HepG2 (cell line): ENCODE measurements at regions not wholly inside any gene's neighbourhood (a gene's known extent, or its start where the extent isn't known, plus 50 kb on each side); places are given as distances from the start of the nearest gene placed in this dataset.

ENCODE experiments used
- ATAC-seq: fragments of 200-7000 bp; cut with Tn5 transposase; 3 replicates; pipeline ENCODE4 v1.9.1; 2020; ENCODE audit warnings: mild to moderate bottlenecking, moderate library complexity
- BruUV-seq: library from RNA; stranded (reverse); fragments of 400-500 nt; replicated peaks from 2 replicates; lab custom pipeline; 2021; lab: Mats Ljungman, UMichigan
- CTCF ChIA-PET: fragments of 300-600 bp; formaldehyde crosslinking; extraction: SDS; loops from one replicate; lab custom pipeline; 2021; ENCODE audit warnings: low total read pairs, inconsistent platforms, low intra/inter-chr PET ratio; lab: Yijun Ruan, JAX
- POLR2A ChIA-PET: fragments of 350-600 bp; sonication (Branson Sonifier 250); formaldehyde crosslinking; loops from one replicate; lab custom pipeline; 2020; ENCODE audit warnings: antibody characterized with exemption, inconsistent platforms; lab: Yijun Ruan, JAX
- DNase-seq: peaks from one replicate; pipeline ENCODE4 v3.0.0-alpha.2; 2015; ENCODE audit warnings: low spot score
- FAIRE-seq: peaks from 3 replicates; lab custom pipeline; 2011; peaks lifted over from hg19 to GRCh38; lab: Jason Lieb, UNC
- H2AFZ ChIP-seq: one replicate; pipeline ENCODE4 v1.6.1; 2011; ENCODE audit warnings: low read length, inconsistent platforms
- H3K27ac ChIP-seq: fragments of 300-600 bp; 3 replicates; pipeline ENCODE4 v1.8.0; 2011; ENCODE audit warnings: mixed run types, mild to moderate bottlenecking, mixed read lengths, low read length, inconsistent platforms; ENCODE audit not compliant: insufficient read depth; ENCODE audit errors: extremely low read length
- H3K27me3 ChIP-seq, 2 experiments: fragments of 200-600 bp in 1 of 2; 2 replicates in 1 of 2; 3 replicates in 1 of 2; pipeline versions ENCODE4 v1.6.0 to v1.8.0; 2011; ENCODE audit warnings: low read length in 2 of 2, mild to moderate bottlenecking in 2 of 2, moderate library complexity in 2 of 2, inconsistent platforms in 1 of 2; ENCODE audit not compliant: insufficient read depth in 2 of 2, control insufficient read depth in 1 of 2
- H3K36me3 ChIP-seq, 2 experiments: fragments of 200-600 bp in 1 of 2; replicated peaks in 1 of 2; 2 replicates in 1 of 2; 3 replicates in 1 of 2; pipeline versions ENCODE4 v1.5.1 to v1.8.0; 2011; ENCODE audit warnings: low read length in 2 of 2, inconsistent platforms in 1 of 2; ENCODE audit not compliant: insufficient read depth in 2 of 2, control insufficient read depth in 1 of 2
- H3K4me1 ChIP-seq: 2 replicates; pipeline ENCODE4 v1.5.1; 2012; ENCODE audit warnings: low read length, inconsistent platforms; ENCODE audit not compliant: insufficient read depth
- H3K4me2 ChIP-seq: 2 replicates; pipeline ENCODE4 v1.6.0; 2011; ENCODE audit warnings: low read depth, low read length, inconsistent platforms
- H3K4me3 ChIP-seq, 3 experiments: fragments of 200-600 bp in 1 of 3; sonication (generic), shearing (Covaris generic) in 1 of 3; replicated peaks in 1 of 3; 2 replicates each; pipeline ENCODE4 v1.5.1; 2011 to 2016; ENCODE audit warnings: low read length in 3 of 3, inconsistent platforms in 2 of 3, low read depth in 2 of 3, mild to moderate bottlenecking in 2 of 3, control low read depth in 1 of 3, mixed read lengths in 1 of 3; ENCODE audit not compliant: insufficient read depth in 1 of 3
- H3K79me2 ChIP-seq: one replicate; pipeline ENCODE4 v1.6.1; 2011; ENCODE audit warnings: low read length, inconsistent platforms; ENCODE audit not compliant: insufficient read depth
- H3K9ac ChIP-seq: 2 replicates; pipeline ENCODE4 v1.6.0; 2011; ENCODE audit warnings: mild to moderate bottlenecking, low read depth, low read length, inconsistent platforms; ENCODE audit not compliant: insufficient read depth
- H3K9me3 ChIP-seq: 2 replicates; pipeline ENCODE4 v1.5.1; 2012; ENCODE audit warnings: mild to moderate bottlenecking, low read length
- H4K20me1 ChIP-seq: 2 replicates; pipeline ENCODE4 v1.6.0; 2011; ENCODE audit warnings: inconsistent platforms, mild to moderate bottlenecking, low read length, moderate library complexity; ENCODE audit not compliant: insufficient read depth
- EEA1 ChIP-seq: sonication (generic); formaldehyde crosslinking; IDR thresholded peaks from 2 replicates; pipeline ENCODE4 v1.5.1; 2020; ENCODE audit warnings: mild to moderate bottlenecking, missing genetic modification reagents, borderline replicate concordance
- HMG20B ChIP-seq: conservative IDR thresholded peaks from 2 replicates; pipeline ENCODE4 v1.6.1; 2016; ENCODE audit warnings: missing genetic modification reagents, missing compliant biosample characterization
- KDM2A ChIP-seq: sonication (generic); formaldehyde crosslinking; IDR thresholded peaks from 2 replicates; pipeline ENCODE4 v1.4.0; 2020; ENCODE audit warnings: low read depth, missing genetic modification reagents, borderline replicate concordance
- KLF16 ChIP-seq, 2 experiments: sonication (generic) in 1 of 2; formaldehyde crosslinking in 1 of 2; IDR thresholded peaks; 2 replicates each; pipeline versions ENCODE4 v1.6.1 to v1.8.0; 2016 to 2023; ENCODE audit warnings: missing genetic modification reagents in 2 of 2, missing compliant biosample characterization in 1 of 2
- RAD51 ChIP-seq: fragments of 450-650 bp; IDR thresholded peaks from 2 replicates; pipeline ENCODE4 v1.6.1; 2016; ENCODE audit warnings: borderline replicate concordance
- RBM22 ChIP-seq: fragments of 200-400 bp; formaldehyde crosslinking; optimal IDR thresholded peaks from 2 replicates; pipeline ENCODE3; 2017; ENCODE audit warnings: mild to moderate bottlenecking, low read length, moderate library complexity
- WGBS: methylation state at CpG from one replicate; pipeline ENCODE4 v1.1.6; 2017; ENCODE audit warnings: low lambda C conversion rate; 5-methylcytosine and 5-hydroxymethylcytosine counted together
- in situ Hi-C: cut with HindIII; loops from 2 replicates; pipeline ENCODE4 v1.10.0; 2017; ENCODE audit warnings: low pct_unique_long_range_greater_than_20kb; ENCODE audit not compliant: extremely low pct_ligation_motif_present
- intact Hi-C: fragments of 100-400 bp; cut with micrococcal nuclease; formaldehyde crosslinking; loops from one replicate; pipeline ENCODE4 v1.10.0; 2022; ENCODE audit not compliant: unreplicated experiment
- TF ChIP-seq, protein P1 (sequence below): sonication (generic); formaldehyde crosslinking; IDR thresholded peaks from 2 replicates; pipeline ENCODE4 v1.4.0; 2020; ENCODE audit warnings: missing genetic modification reagents
- TF ChIP-seq, protein P2 (sequence below): sonication (generic); IDR thresholded peaks from 2 replicates; pipeline ENCODE4 v1.6.1; 2016; ENCODE audit warnings: low read depth, borderline replicate concordance
- TF ChIP-seq, protein P3 (sequence below): sonication (generic); formaldehyde crosslinking; IDR thresholded peaks from 2 replicates; pipeline ENCODE4 v1.4.0; 2020; ENCODE audit warnings: missing genetic modification reagents

DNA sequence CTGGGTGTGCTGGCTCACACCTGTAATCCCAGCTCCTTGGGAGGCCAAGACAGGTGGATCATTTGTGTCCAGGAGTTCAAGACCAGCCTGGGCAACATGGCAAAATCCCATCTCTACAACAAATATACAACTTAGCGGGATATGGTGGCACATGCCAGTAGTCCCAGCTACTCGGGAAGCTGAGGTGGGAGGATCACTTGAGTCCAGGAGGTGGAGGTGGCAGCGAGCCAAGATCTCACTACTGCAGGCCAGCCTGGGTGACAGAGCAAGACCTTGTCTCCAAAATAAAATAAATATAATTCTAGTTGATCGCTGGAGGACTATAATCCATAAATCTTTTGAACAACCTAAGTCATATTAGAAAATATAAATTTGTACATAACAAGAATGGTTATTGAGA lies 1061.5 kb upstream of the PCDH9 start:
- WGBS: 8% methylated on average over 4 of the region's 4 CpGs
- Histone ChIP-seq H3K36me3 (no peaks in the 10 kb centered on the region), H3K27ac (no peak overlapping the region), H2AFZ (no peak overlapping the region), H3K4me1 (no peaks in the 10 kb centered on the region), H3K27me3 (no peaks in the 10 kb centered on the region), H3K9ac (no peak overlapping the region), H3K79me2 (no peaks in the 10 kb centered on the region), H3K4me3 (no peak overlapping the region), H3K4me2 (no peak overlapping the region), H3K9me3 (no peaks in the 10 kb centered on the region), H4K20me1 (no peaks in the 10 kb centered on the region)
- no peak for ATAC-seq
- no TSS peak for BruUV-seq
- intact Hi-C loops: no loop called here
- CTCF ChIA-PET: no interaction called here
- no peak for DNase-seq
- FAIRE-seq: no peak
- POLR2A ChIA-PET: no interaction called here
- in situ Hi-C loops: no loop called here
- TF ChIP-seq, protein P1, sequence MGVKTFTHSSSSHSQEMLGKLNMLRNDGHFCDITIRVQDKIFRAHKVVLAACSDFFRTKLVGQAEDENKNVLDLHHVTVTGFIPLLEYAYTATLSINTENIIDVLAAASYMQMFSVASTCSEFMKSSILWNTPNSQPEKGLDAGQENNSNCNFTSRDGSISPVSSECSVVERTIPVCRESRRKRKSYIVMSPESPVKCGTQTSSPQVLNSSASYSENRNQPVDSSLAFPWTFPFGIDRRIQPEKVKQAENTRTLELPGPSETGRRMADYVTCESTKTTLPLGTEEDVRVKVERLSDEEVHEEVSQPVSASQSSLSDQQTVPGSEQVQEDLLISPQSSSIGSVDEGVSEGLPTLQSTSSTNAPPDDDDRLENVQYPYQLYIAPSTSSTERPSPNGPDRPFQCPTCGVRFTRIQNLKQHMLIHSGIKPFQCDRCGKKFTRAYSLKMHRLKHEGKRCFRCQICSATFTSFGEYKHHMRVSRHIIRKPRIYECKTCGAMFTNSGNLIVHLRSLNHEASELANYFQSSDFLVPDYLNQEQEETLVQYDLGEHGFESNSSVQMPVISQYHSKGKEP (CRISPR knock-in tag): no peak
- TF ChIP-seq RBM22 (no peak), EEA1 (CRISPR knock-in tag) (no peak), RAD51 (no peak), HMG20B (CRISPR knock-in tag) (no peak)
- TF ChIP-seq, protein P2, sequence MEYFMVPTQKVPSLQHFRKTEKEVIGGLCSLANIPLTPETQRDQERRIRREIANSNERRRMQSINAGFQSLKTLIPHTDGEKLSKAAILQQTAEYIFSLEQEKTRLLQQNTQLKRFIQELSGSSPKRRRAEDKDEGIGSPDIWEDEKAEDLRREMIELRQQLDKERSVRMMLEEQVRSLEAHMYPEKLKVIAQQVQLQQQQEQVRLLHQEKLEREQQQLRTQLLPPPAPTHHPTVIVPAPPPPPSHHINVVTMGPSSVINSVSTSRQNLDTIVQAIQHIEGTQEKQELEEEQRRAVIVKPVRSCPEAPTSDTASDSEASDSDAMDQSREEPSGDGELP: no peak

DNA sequence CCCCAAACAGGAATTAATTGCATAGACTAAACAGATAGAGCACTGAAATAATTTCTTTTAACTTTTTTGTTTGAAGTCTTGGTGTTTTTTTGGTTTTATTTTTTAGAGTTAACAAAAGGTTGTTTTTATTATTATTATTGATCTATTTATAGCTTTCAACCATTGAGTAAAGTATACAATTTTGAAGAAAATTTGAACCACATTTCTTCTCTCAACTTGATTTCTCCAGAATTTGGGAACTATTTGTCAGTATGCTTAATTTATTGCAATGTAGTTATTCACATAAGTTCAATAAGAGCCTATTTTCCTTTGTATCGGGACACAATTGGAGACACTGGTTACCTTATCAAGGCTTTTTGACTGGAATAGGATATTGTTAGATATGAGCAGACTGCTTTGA lies 1045.6 kb upstream of the PCDH9 start:
- no peaks in the 10 kb centered on the region for H4K20me1 ChIP-seq
- no peaks in the 10 kb centered on the region for H3K4me1 ChIP-seq
- no peak overlapping the region for H3K27ac ChIP-seq
- FAIRE-seq (no peak), DNase-seq (no peak), ATAC-seq (no peak)
- H3K36me3 ChIP-seq: no peaks in the 10 kb centered on the region
- peaks cover 3% of the 10 kb centered on the region; the same call in 1 of the 2 replicates for H3K9me3 ChIP-seq
- ChIA-PET POLR2A (no interaction called here), CTCF (no interaction called here)
- no peaks in the 10 kb centered on the region for H3K79me2 ChIP-seq
- in situ Hi-C loops (no loop called here), intact Hi-C loops (no loop called here)
- no peak overlapping the region for H3K9ac ChIP-seq
- H3K4me2 ChIP-seq: no peak overlapping the region
- no peaks in the 10 kb centered on the region for H3K27me3 ChIP-seq
- WGBS: 4% methylated on average over 1 of the region's 1 CpG
- BruUV-seq: no TSS peak
- no peak overlapping the region for H3K4me3 ChIP-seq
- H2AFZ ChIP-seq: no peak overlapping the region
- TF ChIP-seq KLF16 (CRISPR knock-in tag; IDR thresholded peaks at IDR 0.05) (no peak), KDM2A (CRISPR knock-in tag) (no peak)
- TF ChIP-seq, protein P3, sequence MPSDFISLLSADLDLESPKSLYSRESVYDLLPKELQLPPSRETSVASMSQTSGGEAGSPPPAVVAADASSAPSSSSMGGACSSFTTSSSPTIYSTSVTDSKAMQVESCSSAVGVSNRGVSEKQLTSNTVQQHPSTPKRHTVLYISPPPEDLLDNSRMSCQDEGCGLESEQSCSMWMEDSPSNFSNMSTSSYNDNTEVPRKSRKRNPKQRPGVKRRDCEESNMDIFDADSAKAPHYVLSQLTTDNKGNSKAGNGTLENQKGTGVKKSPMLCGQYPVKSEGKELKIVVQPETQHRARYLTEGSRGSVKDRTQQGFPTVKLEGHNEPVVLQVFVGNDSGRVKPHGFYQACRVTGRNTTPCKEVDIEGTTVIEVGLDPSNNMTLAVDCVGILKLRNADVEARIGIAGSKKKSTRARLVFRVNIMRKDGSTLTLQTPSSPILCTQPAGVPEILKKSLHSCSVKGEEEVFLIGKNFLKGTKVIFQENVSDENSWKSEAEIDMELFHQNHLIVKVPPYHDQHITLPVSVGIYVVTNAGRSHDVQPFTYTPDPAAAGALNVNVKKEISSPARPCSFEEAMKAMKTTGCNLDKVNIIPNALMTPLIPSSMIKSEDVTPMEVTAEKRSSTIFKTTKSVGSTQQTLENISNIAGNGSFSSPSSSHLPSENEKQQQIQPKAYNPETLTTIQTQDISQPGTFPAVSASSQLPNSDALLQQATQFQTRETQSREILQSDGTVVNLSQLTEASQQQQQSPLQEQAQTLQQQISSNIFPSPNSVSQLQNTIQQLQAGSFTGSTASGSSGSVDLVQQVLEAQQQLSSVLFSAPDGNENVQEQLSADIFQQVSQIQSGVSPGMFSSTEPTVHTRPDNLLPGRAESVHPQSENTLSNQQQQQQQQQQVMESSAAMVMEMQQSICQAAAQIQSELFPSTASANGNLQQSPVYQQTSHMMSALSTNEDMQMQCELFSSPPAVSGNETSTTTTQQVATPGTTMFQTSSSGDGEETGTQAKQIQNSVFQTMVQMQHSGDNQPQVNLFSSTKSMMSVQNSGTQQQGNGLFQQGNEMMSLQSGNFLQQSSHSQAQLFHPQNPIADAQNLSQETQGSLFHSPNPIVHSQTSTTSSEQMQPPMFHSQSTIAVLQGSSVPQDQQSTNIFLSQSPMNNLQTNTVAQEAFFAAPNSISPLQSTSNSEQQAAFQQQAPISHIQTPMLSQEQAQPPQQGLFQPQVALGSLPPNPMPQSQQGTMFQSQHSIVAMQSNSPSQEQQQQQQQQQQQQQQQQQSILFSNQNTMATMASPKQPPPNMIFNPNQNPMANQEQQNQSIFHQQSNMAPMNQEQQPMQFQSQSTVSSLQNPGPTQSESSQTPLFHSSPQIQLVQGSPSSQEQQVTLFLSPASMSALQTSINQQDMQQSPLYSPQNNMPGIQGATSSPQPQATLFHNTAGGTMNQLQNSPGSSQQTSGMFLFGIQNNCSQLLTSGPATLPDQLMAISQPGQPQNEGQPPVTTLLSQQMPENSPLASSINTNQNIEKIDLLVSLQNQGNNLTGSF: no peak
- TF ChIP-seq, protein P1 (CRISPR knock-in tag): no peak
